NT2/D1 (cell line): ENCODE measurements at regions not wholly inside any gene's neighbourhood (a gene's known extent, or its start where the extent isn't known, plus 50 kb on each side); places are given as distances from the start of the nearest gene placed in this dataset.

Experiments used
- SUZ12 ChIP-seq: IDR thresholded peaks from 2 replicates; pipeline ENCODE4 v1.6.1; 2011; ENCODE audit not compliant: insufficient read length, insufficient read depth; ENCODE audit errors: extremely low read depth
- ZNF274 ChIP-seq: IDR thresholded peaks from 2 replicates; pipeline ENCODE4 v1.6.1; 2011; ENCODE audit warnings: mild to moderate bottlenecking, low read depth, low read length

DNA sequence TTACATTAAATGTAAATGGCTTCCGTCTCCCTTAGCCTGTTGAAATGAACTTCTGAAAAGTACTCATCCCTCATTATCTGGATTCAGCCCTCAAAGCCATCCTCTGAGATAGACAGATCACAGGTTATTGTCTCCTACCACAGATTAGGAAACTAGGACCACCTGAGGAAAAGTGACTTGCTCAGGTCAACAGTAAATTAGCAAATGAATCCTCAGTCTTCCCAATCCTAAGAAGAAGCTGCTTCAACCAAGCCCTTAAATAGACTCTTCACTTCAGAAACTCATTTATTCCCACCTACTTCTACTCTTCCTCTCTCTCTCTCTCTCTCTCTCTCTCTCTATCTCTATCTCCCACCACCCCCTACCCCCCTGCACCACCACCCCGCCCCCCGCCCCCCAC is 152.3 kb downstream of the DMRTA2 start:
- TF ChIP-seq ZNF274 (no peak), SUZ12 (no peak)
